Lung (tissue), 11 donors: ENCODE measurements at regions not wholly inside any gene's neighbourhood (a gene's known extent, or its start where the extent isn't known, plus 50 kb on each side); places are given as distances from the start of the nearest gene placed in this dataset.

ENCODE experiments used
- ATAC-seq: fragments of 200-7000 bp; cut with Tn5 transposase; one replicate; pipeline ENCODE4 v1.9.1; 2020; ENCODE audit warnings: moderate number of reproducible peaks; ENCODE audit not compliant: insufficient read depth, low FRiP score
- DNase-seq, 3 donors: peaks; one replicate each; pipeline ENCODE4 v3.0.0-alpha.2; 2013 to 2017
- H3K27ac ChIP-seq, 2 donors: one replicate each; pipeline ENCODE4 v1.5.1; 2013; ENCODE audit warnings: mild to moderate bottlenecking in 2 of 2, moderate library complexity in 2 of 2, control low read depth in 1 of 2, inconsistent platforms in 1 of 2, low read depth in 1 of 2, low read length in 1 of 2
- H3K27me3 ChIP-seq, 3 donors: one replicate each; pipeline ENCODE4 v1.5.1; 2013; ENCODE audit warnings: low read length in 2 of 3; ENCODE audit not compliant: control insufficient read depth in 3 of 3, insufficient read depth in 3 of 3
- H3K36me3 ChIP-seq, 4 donors: one replicate each; pipeline ENCODE4 v1.5.1; 2013; ENCODE audit warnings: low read length in 4 of 4, mild to moderate bottlenecking in 1 of 4, moderate library complexity in 1 of 4; ENCODE audit not compliant: control insufficient read depth in 4 of 4, insufficient read depth in 4 of 4
- H3K4me1 ChIP-seq, 5 donors: one replicate each; pipeline ENCODE4 v1.5.1; 2013; ENCODE audit warnings: low read length in 5 of 5, mild to moderate bottlenecking in 2 of 5, moderate library complexity in 1 of 5; ENCODE audit not compliant: control insufficient read depth in 5 of 5, insufficient read depth in 5 of 5
- H3K4me3 ChIP-seq: one replicate; pipeline ENCODE4 v1.5.1; 2013; ENCODE audit warnings: mild to moderate bottlenecking, control low read depth, moderate library complexity
- H3K9ac ChIP-seq, 2 donors: one replicate each; pipeline ENCODE4 v1.5.1; 2013; ENCODE audit warnings: low read length in 2 of 2, control low read depth in 1 of 2; ENCODE audit not compliant: insufficient read depth in 1 of 2
- H3K9me3 ChIP-seq, 4 donors: one replicate each; pipeline ENCODE4 v1.5.1; 2013; ENCODE audit warnings: low read length in 3 of 4, mild to moderate bottlenecking in 1 of 4, moderate library complexity in 1 of 4; ENCODE audit not compliant: control insufficient read depth in 4 of 4, insufficient read depth in 3 of 4
- WGBS, 2 donors: extraction: QIAGEN DNeasy Blood & Tissue Kit; methylation state at CpG; one replicate each; pipeline ENCODE4 v1.1.7; 2013; 5-methylcytosine and 5-hydroxymethylcytosine counted together
- TF ChIP-seq, protein P1 (sequence below): IDR thresholded peaks from 2 replicates; pipeline ENCODE4 v1.5.1; 2012; ENCODE audit warnings: mild to moderate bottlenecking; ENCODE audit errors: control extremely low read depth, extremely low read depth
- donor health status: control.
- donor health status: control.
- donor health status: Bipolar disorder and iron deficiency.
- donor health status: healthy.
- donor health status: DM: yes; HTN: yes; CAD: no.

DNA sequence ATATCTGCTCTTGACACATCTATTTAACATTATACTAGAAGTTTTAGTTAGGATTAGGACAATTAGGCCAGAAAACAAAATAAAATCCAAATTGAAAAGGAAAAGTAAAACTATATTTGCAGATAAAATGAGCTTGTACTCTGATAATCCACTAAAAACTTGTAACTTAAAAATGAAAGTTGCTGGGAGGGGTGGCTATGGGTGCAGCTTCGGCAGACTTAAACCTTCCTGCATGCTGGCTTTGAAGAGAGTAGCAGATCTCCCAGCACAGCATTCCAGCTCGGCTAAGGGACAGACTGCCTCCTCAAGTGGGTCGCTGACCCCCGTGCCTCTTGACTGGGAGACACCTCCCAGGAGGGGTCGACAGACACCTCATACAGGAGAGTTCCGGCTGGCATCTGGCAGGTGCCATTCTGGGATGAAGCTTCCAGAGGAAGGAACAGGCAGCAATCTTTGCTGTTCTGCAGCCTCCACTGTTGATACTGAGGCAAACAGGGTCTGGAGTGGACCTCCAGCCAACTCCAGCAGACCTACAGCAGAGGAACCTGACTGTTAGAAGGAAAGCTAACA is 2379.9 kb downstream of the ARAP2 start:
- Histone ChIP-seq H3K9ac (no peak overlapping the region), H3K4me1 (no peaks in the 10 kb centered on the region), H3K27me3 (no peaks in the 10 kb centered on the region), H3K9me3 (no peaks in the 10 kb centered on the region), H3K27ac (no peak overlapping the region), H3K36me3 (no peaks in the 10 kb centered on the region), H3K4me3 (no peak overlapping the region)
- DNase-seq (no peak), ATAC-seq (no peak)
- WGBS, 2 donors: 79 to 86% methylated on average over 6 of the region's 6 CpGs
- TF ChIP-seq, protein P1, sequence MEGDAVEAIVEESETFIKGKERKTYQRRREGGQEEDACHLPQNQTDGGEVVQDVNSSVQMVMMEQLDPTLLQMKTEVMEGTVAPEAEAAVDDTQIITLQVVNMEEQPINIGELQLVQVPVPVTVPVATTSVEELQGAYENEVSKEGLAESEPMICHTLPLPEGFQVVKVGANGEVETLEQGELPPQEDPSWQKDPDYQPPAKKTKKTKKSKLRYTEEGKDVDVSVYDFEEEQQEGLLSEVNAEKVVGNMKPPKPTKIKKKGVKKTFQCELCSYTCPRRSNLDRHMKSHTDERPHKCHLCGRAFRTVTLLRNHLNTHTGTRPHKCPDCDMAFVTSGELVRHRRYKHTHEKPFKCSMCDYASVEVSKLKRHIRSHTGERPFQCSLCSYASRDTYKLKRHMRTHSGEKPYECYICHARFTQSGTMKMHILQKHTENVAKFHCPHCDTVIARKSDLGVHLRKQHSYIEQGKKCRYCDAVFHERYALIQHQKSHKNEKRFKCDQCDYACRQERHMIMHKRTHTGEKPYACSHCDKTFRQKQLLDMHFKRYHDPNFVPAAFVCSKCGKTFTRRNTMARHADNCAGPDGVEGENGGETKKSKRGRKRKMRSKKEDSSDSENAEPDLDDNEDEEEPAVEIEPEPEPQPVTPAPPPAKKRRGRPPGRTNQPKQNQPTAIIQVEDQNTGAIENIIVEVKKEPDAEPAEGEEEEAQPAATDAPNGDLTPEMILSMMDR: no peak

DNA sequence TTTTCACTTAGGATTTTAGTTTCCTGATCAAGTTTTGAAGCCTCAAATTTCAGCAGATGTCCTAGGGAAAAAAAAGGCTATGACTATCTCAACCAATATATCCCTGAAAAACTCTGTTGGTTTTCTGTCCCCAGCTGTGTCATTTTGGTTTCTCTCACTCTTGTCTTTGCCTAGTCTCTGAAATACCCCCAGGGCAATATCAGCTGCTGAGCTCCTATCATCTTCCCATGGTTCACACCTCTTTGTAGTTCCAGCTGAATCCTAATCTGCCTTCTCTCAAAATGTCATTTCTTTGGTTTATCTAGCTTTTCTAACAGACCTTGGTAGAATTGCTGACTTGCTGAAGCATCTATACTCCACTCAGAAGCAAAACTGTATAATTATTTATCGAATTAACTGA is 2370.5 kb downstream of the ARAP2 start:
- Histone ChIP-seq H3K4me1 (no peaks in the 10 kb centered on the region), H3K4me3 (no peak overlapping the region), H3K27me3 (no peaks in the 10 kb centered on the region), H3K9ac (no peak overlapping the region), H3K9me3 (peaks cover 0 to 5% (median 0%) of the 10 kb centered on the region in 4 donors), H3K27ac (no peak overlapping the region), H3K36me3 (no peaks in the 10 kb centered on the region)
- TF ChIP-seq, protein P1: no peak
- ATAC-seq (no peak), DNase-seq (no peak)
- WGBS, 2 donors: 64 to 65% methylated on average over 1 of the region's 1 CpG

DNA sequence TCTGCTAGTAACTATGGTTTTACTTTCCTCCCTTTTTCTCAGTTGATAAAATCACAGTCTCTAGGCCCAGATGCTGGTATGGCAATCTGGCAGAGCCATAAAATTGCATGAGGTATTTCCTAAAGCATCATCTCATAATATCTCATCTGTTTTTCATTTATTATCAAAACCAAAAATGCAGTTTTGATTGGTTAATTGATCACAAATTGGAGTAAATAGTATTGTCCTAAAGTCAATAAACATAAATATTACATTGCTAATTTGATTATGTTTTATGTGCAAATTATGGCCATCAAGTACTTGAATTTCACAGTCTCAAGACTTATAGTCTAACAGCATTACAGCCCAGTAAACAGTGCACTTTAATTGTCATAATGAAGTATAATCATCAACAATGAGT is 2365.6 kb downstream of the ARAP2 start:
- TF ChIP-seq, protein P1: no peak
- no peaks in the 10 kb centered on the region for H3K4me1 ChIP-seq
- no peak overlapping the region for H3K4me3 ChIP-seq
- no peaks in the 10 kb centered on the region for H3K27me3 ChIP-seq
- no peaks in the 10 kb centered on the region for H3K36me3 ChIP-seq
- H3K9me3 ChIP-seq: peaks cover 0 to 3% (median 0%) of the 10 kb centered on the region in 4 donors
- H3K9ac ChIP-seq: no peak overlapping the region
- no peak for ATAC-seq
- DNase-seq: no peak
- no peak overlapping the region for H3K27ac ChIP-seq

DNA sequence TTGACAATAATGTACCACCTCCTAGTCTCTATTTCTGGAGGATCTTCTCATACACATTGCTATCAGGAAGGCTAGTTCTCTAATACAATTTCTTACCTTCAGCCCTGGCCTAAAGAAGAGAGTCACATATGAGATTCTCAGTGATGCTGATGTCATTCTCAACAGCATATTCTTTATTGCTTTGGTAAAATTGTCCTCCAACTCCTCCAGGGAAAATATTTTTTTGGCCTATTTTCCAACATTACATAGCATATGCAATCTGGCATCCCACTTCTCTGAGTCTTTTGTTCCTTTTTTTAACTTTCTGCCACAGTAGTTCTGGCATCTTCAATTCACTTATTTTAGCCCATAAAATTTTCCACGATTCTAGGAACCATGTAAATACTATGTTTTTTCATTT is 2363.1 kb downstream of the ARAP2 start:
- Histone ChIP-seq H3K27me3 (no peaks in the 10 kb centered on the region), H3K4me3 (no peak overlapping the region), H3K36me3 (no peaks in the 10 kb centered on the region), H3K9me3 (peaks cover 0 to 2% (median 0%) of the 10 kb centered on the region in 4 donors), H3K27ac (no peak overlapping the region), H3K4me1 (no peaks in the 10 kb centered on the region), H3K9ac (no peak overlapping the region)
- WGBS, 2 donors: 76 to 86% methylated on average over 1 of the region's 1 CpG
- DNase-seq (no peak), ATAC-seq (no peak)
- TF ChIP-seq, protein P1: no peak
